ENCODE measurements at regions not wholly inside any gene's neighbourhood (a gene's known extent, or its start where the extent isn't known, plus 50 kb on each side); places are given as distances from the start of the nearest gene placed in this dataset.
A peak's percentile ranks its signal among the peaks of the same experiment; 100 is the strongest.
"Not testable (repeated sequence)": the region's sequence is repeated elsewhere in the genome, so short reads cannot be mapped to it uniquely, and the experiment has no call there.

- no peaks in the 10 kb centered on the region for H3K79me2 ChIP-seq (ENCODE audit: insufficient read depth, low read length)
- TF ChIP-seq CTCF (IDR thresholded peaks at IDR 0.05; ENCODE audit: extremely low read depth, low read depth, low read length), result no peak
- DNase-seq (ENCODE audit: insufficient read length, low spot score, missing footprints), result no peak
- H3K4me1 ChIP-seq (ENCODE audit: insufficient read depth, low read length), result no peaks in the 10 kb centered on the region
- H3K4me2 ChIP-seq (ENCODE audit: insufficient read depth, low read length), result no peak overlapping the region
- no peaks in the 10 kb centered on the region for H3K9me3 ChIP-seq (ENCODE audit: low read depth, low read length)
- no peaks in the 10 kb centered on the region for H3K27me3 ChIP-seq (ENCODE audit: insufficient read depth, low read length)
- no peaks in the 10 kb centered on the region for H4K20me1 ChIP-seq (ENCODE audit: insufficient read depth, low read length)
- H3K4me3 ChIP-seq (ENCODE audit: insufficient read depth, low read length), result no peak overlapping the region
- H3K36me3 ChIP-seq (ENCODE audit: insufficient read depth, low read length), result no peaks in the 10 kb centered on the region
- H3K27ac ChIP-seq (ENCODE audit: low read depth, low read length), result no peak overlapping the region
- H2AFZ ChIP-seq (ENCODE audit: low read length), result no peak overlapping the region
Observed at GRCh38 chr3:144737281-144737680, 765.7 kb downstream of the DIPK2A start.

- Histone ChIP-seq H3K27ac (ENCODE audit: low read depth, low read length) (no peak overlapping the region), H4K20me1 (ENCODE audit: insufficient read depth, low read length) (no peaks in the 10 kb centered on the region), H3K4me3 (ENCODE audit: insufficient read depth, low read length) (no peak overlapping the region), H3K79me2 (ENCODE audit: insufficient read depth, low read length) (no peaks in the 10 kb centered on the region), H2AFZ (ENCODE audit: low read length) (no peak overlapping the region), H3K36me3 (ENCODE audit: insufficient read depth, low read length) (no peaks in the 10 kb centered on the region), H3K4me2 (ENCODE audit: insufficient read depth, low read length) (no peak overlapping the region), H3K27me3 (ENCODE audit: insufficient read depth, low read length) (no peaks in the 10 kb centered on the region), H3K4me1 (ENCODE audit: insufficient read depth, low read length) (no peaks in the 10 kb centered on the region), H3K9me3 (ENCODE audit: low read depth, low read length) (no peaks in the 10 kb centered on the region)
- TF ChIP-seq CTCF (IDR thresholded peaks at IDR 0.05; ENCODE audit: extremely low read depth, low read depth, low read length), result no peak
- DNase-seq (ENCODE audit: insufficient read length, low spot score, missing footprints), result peak; percentile 50
Observed at GRCh38 chr3:144743225-144743668, 771.6 kb downstream of the DIPK2A start.

GRCh38 chr3:144744473-144744872 lies 772.9 kb downstream of the DIPK2A start:
- H3K9me3 ChIP-seq (ENCODE audit: low read depth, low read length), result no peaks in the 10 kb centered on the region
- no peaks in the 10 kb centered on the region for H3K27me3 ChIP-seq (ENCODE audit: insufficient read depth, low read length)
- H2AFZ ChIP-seq (ENCODE audit: low read length), result no peak overlapping the region
- H3K4me1 ChIP-seq (ENCODE audit: insufficient read depth, low read length), result no peaks in the 10 kb centered on the region
- no peak overlapping the region for H3K4me3 ChIP-seq (ENCODE audit: insufficient read depth, low read length)
- DNase-seq (ENCODE audit: insufficient read length, low spot score, missing footprints), result no peak
- H3K27ac ChIP-seq (ENCODE audit: low read depth, low read length), result no peak overlapping the region
- H3K4me2 ChIP-seq (ENCODE audit: insufficient read depth, low read length), result no peak overlapping the region
- no peaks in the 10 kb centered on the region for H3K79me2 ChIP-seq (ENCODE audit: insufficient read depth, low read length)
- no peaks in the 10 kb centered on the region for H4K20me1 ChIP-seq (ENCODE audit: insufficient read depth, low read length)
- TF ChIP-seq CTCF (IDR thresholded peaks at IDR 0.05; ENCODE audit: extremely low read depth, low read depth, low read length), result no peak
- H3K36me3 ChIP-seq (ENCODE audit: insufficient read depth, low read length), result no peaks in the 10 kb centered on the region

- H4K20me1 ChIP-seq (ENCODE audit: insufficient read depth, low read length), result no peaks in the 10 kb centered on the region
- H3K4me1 ChIP-seq (ENCODE audit: insufficient read depth, low read length), result no peaks in the 10 kb centered on the region
- no peaks in the 10 kb centered on the region for H3K27me3 ChIP-seq (ENCODE audit: insufficient read depth, low read length)
- H3K4me2 ChIP-seq (ENCODE audit: insufficient read depth, low read length), result no peak overlapping the region
- DNase-seq (ENCODE audit: insufficient read length, low spot score, missing footprints), result no peak
- H3K79me2 ChIP-seq (ENCODE audit: insufficient read depth, low read length), result no peaks in the 10 kb centered on the region
- no peak overlapping the region for H2AFZ ChIP-seq (ENCODE audit: low read length)
- TF ChIP-seq CTCF (IDR thresholded peaks at IDR 0.05; ENCODE audit: extremely low read depth, low read depth, low read length), result no peak
- H3K27ac ChIP-seq (ENCODE audit: low read depth, low read length), result no peak overlapping the region
- no peaks in the 10 kb centered on the region for H3K9me3 ChIP-seq (ENCODE audit: low read depth, low read length)
- H3K36me3 ChIP-seq (ENCODE audit: insufficient read depth, low read length), result no peaks in the 10 kb centered on the region
- no peak overlapping the region for H3K4me3 ChIP-seq (ENCODE audit: insufficient read depth, low read length)
Observed at GRCh38 chr3:144746631-144747030, 775.0 kb downstream of the DIPK2A start.

GRCh38 chr3:144749536-144750253 lies 778.1 kb downstream of the DIPK2A start:
- H3K79me2 ChIP-seq (ENCODE audit: insufficient read depth, low read length); H4K20me1 ChIP-seq (ENCODE audit: insufficient read depth, low read length); H3K4me2 ChIP-seq (ENCODE audit: insufficient read depth, low read length); H2AFZ ChIP-seq (ENCODE audit: low read length); H3K36me3 ChIP-seq (ENCODE audit: insufficient read depth, low read length); H3K4me1 ChIP-seq (ENCODE audit: insufficient read depth, low read length); H3K27ac ChIP-seq (ENCODE audit: low read depth, low read length); H3K9me3 ChIP-seq (ENCODE audit: low read depth, low read length); H3K27me3 ChIP-seq (ENCODE audit: insufficient read depth, low read length); H3K4me3 ChIP-seq (ENCODE audit: insufficient read depth, low read length); DNase-seq (ENCODE audit: insufficient read length, low spot score, missing footprints): not testable (repeated sequence)

Measured in osteoblast (primary cell).